Jurkat, Clone E6-1 (cell line): ENCODE measurements at regions not wholly inside any gene's neighbourhood (a gene's known extent, or its start where the extent isn't known, plus 50 kb on each side); places are given as distances from the start of the nearest gene placed in this dataset.

Source experiments
- DNase-seq: peaks from one replicate; pipeline ENCODE4 v3.0.0-alpha.2; 2011; ENCODE audit warnings: low read depth, low spot score
- H3K4me3 ChIP-seq: 2 replicates; pipeline ENCODE4 v1.5.1; 2011; ENCODE audit warnings: mild to moderate bottlenecking, low read length, control low read depth, moderate library complexity

DNA sequence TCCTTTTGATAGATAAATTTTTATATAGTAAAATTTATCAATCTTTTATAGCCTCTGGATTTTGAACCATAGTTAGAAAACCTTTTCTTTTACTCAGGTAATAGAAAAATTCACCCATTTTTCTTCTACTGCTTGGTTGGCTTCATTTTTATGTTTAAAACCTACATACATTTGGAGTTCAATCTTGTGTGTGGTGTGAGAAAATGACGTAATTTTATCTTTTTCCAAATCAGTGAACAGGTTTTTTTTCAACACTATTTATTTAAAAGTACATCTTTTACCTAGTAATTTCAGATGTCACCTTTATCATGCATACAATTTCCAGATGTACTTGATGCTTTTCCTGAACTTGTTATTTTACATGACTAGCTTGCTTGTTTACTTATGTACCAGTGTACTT is 200.2 kb downstream of the TRIM36 start:
- no peak overlapping the region for H3K4me3 ChIP-seq
- no peak for DNase-seq

GRCh38 chr5:114957384-114957783 is 212.3 kb downstream of the TRIM36 start:
- no peak overlapping the region for H3K4me3 ChIP-seq
- no peak for DNase-seq

DNA sequence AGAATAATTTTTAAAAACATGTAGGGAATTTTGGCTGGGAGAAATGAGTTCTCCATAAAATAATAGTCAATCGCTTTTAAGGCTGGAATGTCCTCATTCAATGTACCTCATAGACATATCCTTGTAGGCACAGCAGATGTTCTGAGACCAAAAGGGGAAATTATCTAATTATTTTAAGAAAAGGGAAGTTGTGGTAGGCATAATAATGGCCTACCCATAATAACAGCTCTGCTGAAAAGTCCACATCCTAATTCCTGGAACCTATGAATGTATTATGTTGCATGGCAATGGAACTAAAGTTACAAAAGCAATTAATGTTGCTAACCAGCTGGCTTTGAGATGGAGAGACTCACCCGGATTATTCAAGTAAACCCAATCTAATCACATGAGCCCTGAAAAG is 216.1 kb downstream of the TRIM36 start:
- no peak for DNase-seq
- H3K4me3 ChIP-seq: no peak overlapping the region

DNA sequence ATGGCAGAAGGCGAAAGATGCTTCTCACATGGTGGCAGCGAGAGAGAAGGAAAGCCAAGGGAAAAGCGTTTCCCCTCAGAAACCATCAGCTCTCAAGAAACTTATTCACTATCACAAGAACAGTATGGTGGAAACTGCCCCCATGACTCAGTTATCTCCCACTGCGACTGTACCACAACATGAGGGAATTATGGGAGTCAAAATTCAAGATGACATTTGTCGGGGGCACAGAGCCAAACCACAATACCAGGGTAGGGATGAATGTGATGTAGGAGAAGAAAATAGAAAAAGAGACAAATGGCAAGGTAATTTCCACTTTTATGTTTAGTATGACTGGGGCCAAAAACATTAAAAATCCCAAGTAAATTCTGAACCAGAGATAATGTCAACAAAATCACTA is 216.8 kb downstream of the TRIM36 start:
- H3K4me3 ChIP-seq: no peak overlapping the region
- DNase-seq: no peak

GRCh38 chr5:114949756-114950155 is 220.0 kb downstream of the TRIM36 start:
- H3K4me3 ChIP-seq: no peak overlapping the region
- no peak for DNase-seq

DNA sequence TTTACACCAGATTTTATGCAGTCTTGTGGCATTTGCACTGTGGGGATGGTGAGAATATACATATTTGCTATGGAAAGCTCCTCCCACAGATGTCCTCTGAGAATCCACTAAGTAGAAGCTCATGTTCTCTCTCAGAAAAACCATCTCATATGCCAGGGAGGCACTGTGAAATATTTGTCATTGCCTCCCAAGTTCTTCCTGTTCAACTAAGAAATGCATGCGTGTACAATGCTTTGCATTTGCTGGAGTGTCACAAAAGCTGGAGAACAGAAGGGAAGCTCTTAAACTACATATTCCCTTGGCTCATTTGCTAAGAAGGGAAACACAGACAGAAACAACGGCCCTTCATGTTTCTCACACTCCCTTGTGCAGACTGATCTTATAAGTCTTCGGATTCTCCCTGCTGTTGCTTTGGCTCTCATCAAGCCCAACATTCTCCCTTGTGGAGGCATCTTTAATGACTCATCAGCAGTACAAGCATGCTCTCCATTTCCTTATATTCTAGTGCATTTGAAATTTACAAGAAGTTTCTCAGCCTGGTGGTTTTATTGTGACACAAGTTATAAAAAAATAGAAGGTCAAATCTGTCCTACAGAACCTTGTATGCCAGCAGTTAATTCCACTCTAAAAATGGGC is 220.6 kb downstream of the TRIM36 start:
- DNase-seq: no peak
- no peak overlapping the region for H3K4me3 ChIP-seq

GRCh38 chr5:114948363-114948762 is 221.3 kb downstream of the TRIM36 start:
- no peak for DNase-seq
- no peak overlapping the region for H3K4me3 ChIP-seq

DNA sequence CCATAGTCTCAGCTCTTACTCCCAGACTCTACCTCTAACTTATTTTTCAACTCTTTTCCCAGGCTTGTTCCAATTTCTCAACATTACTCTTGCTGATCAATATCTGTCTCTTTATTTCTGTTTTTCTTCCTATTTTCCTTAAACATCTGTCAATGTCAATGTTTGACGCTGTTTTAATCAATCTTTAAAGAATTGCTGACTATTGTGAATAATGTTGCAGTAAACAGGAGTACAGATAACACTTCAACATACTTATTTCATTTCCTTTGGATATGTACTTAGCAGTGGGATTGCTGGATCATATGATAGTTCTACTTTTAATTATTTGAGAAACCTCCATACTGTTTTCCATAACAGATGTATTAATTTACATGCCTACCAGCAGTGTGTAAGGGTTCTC is 229.0 kb downstream of the TRIM36 start:
- H3K4me3 ChIP-seq: no peak overlapping the region
- no peak for DNase-seq

- no peak for DNase-seq
- no peak overlapping the region for H3K4me3 ChIP-seq
Measured at GRCh38 chr5:114935490-114935889, 234.2 kb downstream of the TRIM36 start.

DNA sequence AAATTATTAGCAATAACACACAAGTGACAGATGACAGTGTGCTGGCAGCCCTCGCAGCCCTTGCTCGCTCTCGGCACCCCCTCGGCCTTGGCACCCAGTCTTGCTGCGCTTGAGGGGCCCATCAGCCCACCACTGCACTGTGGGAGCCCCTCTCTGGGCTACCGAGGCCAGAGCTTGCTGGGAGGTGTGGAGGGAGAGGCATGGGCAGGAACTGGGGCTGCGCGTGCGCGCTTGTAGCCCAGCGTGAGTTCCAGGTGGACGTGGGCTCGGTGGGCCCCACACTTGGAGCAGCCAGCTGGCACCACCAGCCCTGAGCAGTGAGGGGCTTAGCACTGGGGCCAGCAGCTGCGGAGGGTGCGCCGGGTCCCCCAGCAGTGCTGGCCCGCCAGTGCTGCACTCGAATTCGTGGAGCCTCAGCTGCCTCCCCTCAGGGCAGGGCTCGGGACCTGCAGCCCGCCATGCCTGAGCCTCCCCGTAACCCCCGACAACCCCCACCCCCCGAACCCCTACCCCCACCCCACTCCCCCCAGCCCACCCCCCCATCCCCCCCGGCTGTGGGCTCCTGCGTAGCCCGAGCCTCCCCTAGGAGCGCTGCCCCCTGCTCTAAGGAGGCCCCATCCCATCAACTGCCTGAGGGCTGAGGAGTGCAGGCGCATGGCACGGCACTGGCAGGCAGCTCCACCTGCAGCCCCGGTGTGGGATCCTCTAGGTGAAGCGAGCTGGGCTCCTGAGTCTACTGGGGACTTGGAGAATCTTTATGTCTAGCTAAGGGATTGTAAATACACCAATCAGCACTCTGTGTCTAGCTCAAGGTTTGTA is 240.9 kb downstream of the TRIM36 start:
- DNase-seq: no peak

GRCh38 chr5:114924769-114925168 is 244.9 kb downstream of the TRIM36 start:
- DNase-seq: no peak
- H3K4me3 ChIP-seq: no peak overlapping the region

More for the DNA sequence above, 240.9 kb downstream of the TRIM36 start:
- no peak overlapping the region for H3K4me3 ChIP-seq

GRCh38 chr5:114912189-114912920 is 257.4 kb downstream of the TRIM36 start:
- peak; percentile 6 for DNase-seq
- H3K4me3 ChIP-seq: no peak overlapping the region

DNA sequence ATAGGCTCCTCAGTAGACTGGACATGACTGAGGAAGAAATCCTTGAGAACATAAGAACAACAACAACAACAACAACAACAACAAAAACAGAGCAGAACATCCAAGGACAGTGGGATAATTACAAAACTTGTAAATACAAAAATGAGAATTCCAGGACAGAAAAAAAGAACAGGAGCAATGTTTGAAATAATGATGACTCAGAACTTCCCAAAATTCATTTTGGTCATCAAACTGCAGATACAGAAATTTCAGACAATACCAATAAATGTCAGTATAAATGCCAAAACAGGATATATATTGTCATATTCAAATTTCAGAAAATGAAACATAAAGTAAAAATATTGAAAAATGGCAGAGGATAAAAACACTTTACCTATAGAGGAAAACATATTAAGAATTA is 259.0 kb downstream of the TRIM36 start:
- DNase-seq: no peak
- H3K4me3 ChIP-seq: no peak overlapping the region

DNA sequence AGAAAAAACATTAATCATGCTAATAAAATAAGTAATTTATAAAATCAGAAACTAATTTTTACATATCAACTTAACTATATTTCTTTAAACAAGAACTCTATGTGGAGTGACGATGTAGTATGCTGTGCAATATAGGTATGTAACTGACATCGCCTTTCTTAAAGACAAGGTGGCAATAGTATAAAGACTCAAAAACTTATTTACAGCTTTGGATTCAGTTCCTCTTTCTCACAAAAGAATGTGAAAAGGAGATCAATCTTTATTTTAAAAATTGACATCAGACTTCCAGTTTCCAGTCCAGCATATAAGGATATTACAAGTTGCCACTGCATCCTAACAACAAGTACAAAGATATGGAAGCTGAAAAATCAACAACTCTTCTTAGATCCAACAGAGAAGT is 260.3 kb downstream of the TRIM36 start:
- no peak overlapping the region for H3K4me3 ChIP-seq
- no peak for DNase-seq

GRCh38 chr5:114903767-114904166 is 265.9 kb downstream of the TRIM36 start:
- no peak for DNase-seq

GRCh38 chr5:114898602-114899001 is 271.1 kb downstream of the TRIM36 start:
- H3K4me3 ChIP-seq: no peak overlapping the region
- DNase-seq: peak; percentile 26

More at GRCh38 chr5:114903767-114904166, 265.9 kb downstream of the TRIM36 start:
- H3K4me3 ChIP-seq: no peak overlapping the region

- no peak overlapping the region for H3K4me3 ChIP-seq
- no peak for DNase-seq
Measured at GRCh38 chr5:114883675-114884074, 286.0 kb downstream of the TRIM36 start.

DNA sequence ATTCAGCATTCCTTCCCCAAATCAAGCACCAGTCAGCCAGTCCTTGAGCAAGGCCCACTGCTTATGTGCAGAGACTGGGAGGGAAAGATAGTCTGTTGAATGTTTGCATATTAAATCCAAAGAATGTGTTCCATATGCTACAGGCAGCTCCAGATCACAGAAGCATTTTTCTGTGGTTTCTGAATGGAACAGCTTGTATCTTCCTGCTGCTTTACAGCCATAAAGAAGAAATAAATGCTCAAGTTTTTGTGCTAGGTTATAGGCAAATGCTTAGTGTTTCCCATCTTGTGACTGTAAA is 310.3 kb downstream of the TRIM36 start:
- H3K4me3 ChIP-seq: no peak overlapping the region
- DNase-seq: no peak

DNA sequence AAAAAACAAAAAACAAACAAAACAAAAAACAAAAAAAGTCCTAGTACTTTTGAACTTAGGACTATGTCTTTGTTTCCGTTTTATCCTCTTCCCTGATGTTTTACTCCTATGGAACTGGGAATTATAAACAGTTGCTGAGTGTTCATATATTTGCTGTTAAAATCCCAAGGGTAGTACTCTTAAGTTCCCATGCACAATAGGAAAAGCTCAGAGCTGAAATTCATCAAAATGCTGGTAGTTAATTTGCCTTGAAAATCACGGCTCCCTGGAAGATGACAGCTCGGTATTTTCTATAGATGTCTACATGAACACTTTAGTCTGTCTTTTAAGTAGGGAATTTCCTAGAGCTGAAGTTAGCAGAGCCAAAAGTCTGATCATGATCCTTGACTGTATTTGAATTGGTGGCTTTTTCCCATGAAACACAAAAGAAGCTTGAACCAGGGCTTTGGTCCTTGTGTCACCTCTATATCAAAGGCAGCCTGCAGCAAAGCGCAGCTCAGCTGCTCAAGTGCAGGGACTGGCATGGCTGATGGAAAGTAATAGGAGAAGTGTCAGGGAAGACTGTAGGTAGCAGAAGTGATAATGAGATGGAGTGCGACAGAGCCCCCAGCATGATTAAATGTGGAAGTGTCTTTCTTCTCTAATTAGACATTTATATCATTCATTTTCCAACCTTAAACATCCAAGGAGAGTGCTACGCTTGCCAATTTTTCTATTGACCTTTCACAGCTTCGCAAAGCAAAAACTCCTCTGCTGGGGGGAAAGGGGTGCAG is 310.9 kb downstream of the TRIM36 start:
- no peak for DNase-seq
- H3K4me3 ChIP-seq: no peak overlapping the region
